Neural progenitor cell (in vitro differentiated cells): ENCODE measurements at regions not wholly inside any gene's neighbourhood (a gene's known extent, or its start where the extent isn't known, plus 50 kb on each side); places are given as distances from the start of the nearest gene placed in this dataset.

Experiments
- DNase-seq: peaks from one replicate; pipeline ENCODE4 v3.0.0-alpha.2; 2016; ENCODE audit warnings: low spot score
- H2AFZ ChIP-seq: fragments of 200-600 bp; sonication (generic); replicated peaks from 2 replicates; pipeline ENCODE4 v1.6.1; 2016; ENCODE audit warnings: antibody characterized with exemption
- H3F3A ChIP-seq: fragments of 200-600 bp; sonication (generic); 2 replicates; pipeline ENCODE4 v1.6.1; 2016; ENCODE audit warnings: antibody characterized with exemption, low read depth
- H3K27ac ChIP-seq: fragments of 200-600 bp; sonication (generic); 2 replicates; pipeline ENCODE4 v1.5.1; 2016; ENCODE audit warnings: mild to moderate bottlenecking
- H3K27me3 ChIP-seq: fragments of 200-600 bp; sonication (generic); 2 replicates; pipeline ENCODE4 v1.6.1; 2016; ENCODE audit warnings: mild to moderate bottlenecking, moderate library complexity
- H3K36me3 ChIP-seq: fragments of 200-600 bp; sonication (generic); 2 replicates; pipeline ENCODE4 v1.5.1; 2016
- H3K4me1 ChIP-seq: fragments of 200-600 bp; sonication (generic); 2 replicates; pipeline ENCODE4 v1.6.1; 2016; ENCODE audit warnings: mixed run types
- H3K4me2 ChIP-seq: fragments of 200-600 bp; sonication (generic); 2 replicates; pipeline ENCODE4 v1.6.1; 2016
- H3K4me3 ChIP-seq: fragments of 200-600 bp; sonication (generic); 2 replicates; pipeline ENCODE4 v1.5.1; 2016
- H3K79me2 ChIP-seq: fragments of 200-600 bp; sonication (generic); 2 replicates; pipeline ENCODE4 v1.6.1; 2016; ENCODE audit warnings: low read depth
- H3K9ac ChIP-seq: fragments of 200-600 bp; sonication (generic); 2 replicates; pipeline ENCODE4 v1.6.1; 2016
- H3K9me3 ChIP-seq: fragments of 200-600 bp; sonication (generic); 2 replicates; pipeline ENCODE4 v1.5.1; 2016; ENCODE audit warnings: low read depth
- H4K20me1 ChIP-seq: fragments of 200-600 bp; sonication (generic); 2 replicates; pipeline ENCODE4 v1.6.1; 2016; ENCODE audit warnings: low read depth
- H3K27ac Mint-ChIP-seq: 3 replicates; pipeline ENCODE4 v1.8.0; 2021; ENCODE audit warnings: mixed read lengths
- H3K27me3 Mint-ChIP-seq: 2 replicates; pipeline ENCODE4 v1.8.0; 2022; ENCODE audit warnings: low read depth, mild to moderate bottlenecking, inconsistent platforms, moderate library complexity, mixed read lengths; ENCODE audit not compliant: insufficient read depth
- H3K36me3 Mint-ChIP-seq: 3 replicates; pipeline ENCODE4 v1.8.0; 2021; ENCODE audit warnings: mixed read lengths
- H3K4me1 Mint-ChIP-seq: 3 replicates; pipeline ENCODE4 v1.8.0; 2021; ENCODE audit warnings: mixed read lengths
- H3K4me3 Mint-ChIP-seq: 3 replicates; pipeline ENCODE4 v1.8.0; 2021; ENCODE audit warnings: mild to moderate bottlenecking, moderate library complexity, mixed read lengths
- H3K9me3 Mint-ChIP-seq: 3 replicates; pipeline ENCODE4 v1.8.0; 2020; ENCODE audit warnings: mixed read lengths
- CTCF ChIP-seq: fragments of 200-600 bp; sonication (generic); IDR thresholded peaks from 2 replicates; pipeline ENCODE4 v1.5.1; 2017; ENCODE audit warnings: antibody characterized with exemption, mild to moderate bottlenecking
- EZH2 ChIP-seq: fragments of 200-600 bp; sonication (generic); IDR thresholded peaks from 2 replicates; pipeline ENCODE4 v1.6.1; 2017; ENCODE audit warnings: antibody characterized with exemption, mild to moderate bottlenecking, moderate library complexity
- EZH2phosphoT487 ChIP-seq: fragments of 200-600 bp; sonication (generic); IDR thresholded peaks from 2 replicates; pipeline ENCODE4 v1.6.1; 2017; ENCODE audit warnings: antibody characterized with exemption

- TF ChIP-seq CTCF, result no peak
- no peak for TF ChIP-seq EZH2phosphoT487
- TF ChIP-seq EZH2, result no peak
- Histone ChIP-seq H3K36me3 (no peaks in the 10 kb centered on the region), H3K4me3 (no peak overlapping the region), H3F3A (no peaks in the 10 kb centered on the region), H3K4me1 (no peaks in the 10 kb centered on the region), H3K9me3 (no peaks in the 10 kb centered on the region), H2AFZ (no peak overlapping the region), H3K27me3 (no peaks in the 10 kb centered on the region), H3K27ac (no peak overlapping the region), H3K9ac (no peak overlapping the region), H3K79me2 (no peaks in the 10 kb centered on the region), H4K20me1 (no peaks in the 10 kb centered on the region), H3K4me2 (no peak overlapping the region)
- Mint-ChIP-seq H3K4me1 (no peaks in the 10 kb centered on the region), H3K9me3 (peaks cover 4% of the 10 kb centered on the region), H3K36me3 (no peaks in the 10 kb centered on the region), H3K4me3 (no peak overlapping the region), H3K27me3 (peaks cover 4% of the 10 kb centered on the region), H3K27ac (no peak overlapping the region)
- no peak for DNase-seq
Measured at GRCh38 chr3:152096280-152096906, 172.3 kb upstream of the MBNL1 start.

- Histone ChIP-seq H3K27me3 (no peaks in the 10 kb centered on the region), H3K9ac (no peak overlapping the region), H3K36me3 (no peaks in the 10 kb centered on the region), H4K20me1 (no peaks in the 10 kb centered on the region), H2AFZ (no peak overlapping the region), H3K4me2 (no peak overlapping the region), H3F3A (no peaks in the 10 kb centered on the region), H3K4me1 (no peaks in the 10 kb centered on the region), H3K4me3 (no peak overlapping the region), H3K79me2 (no peaks in the 10 kb centered on the region), H3K9me3 (no peaks in the 10 kb centered on the region), H3K27ac (no peak overlapping the region)
- H3K27me3 Mint-ChIP-seq, result peaks cover 4% of the 10 kb centered on the region
- H3K27ac Mint-ChIP-seq, result no peak overlapping the region
- H3K9me3 Mint-ChIP-seq, result no peaks in the 10 kb centered on the region
- no peaks in the 10 kb centered on the region for H3K4me1 Mint-ChIP-seq
- no peak for TF ChIP-seq EZH2
- no peak for TF ChIP-seq CTCF
- no peak for TF ChIP-seq EZH2phosphoT487
- no peak for DNase-seq
- H3K4me3 Mint-ChIP-seq, result no peak overlapping the region
- no peaks in the 10 kb centered on the region for H3K36me3 Mint-ChIP-seq
Measured at GRCh38 chr3:152097120-152097519, 171.6 kb upstream of the MBNL1 start.

GRCh38 chr3:152097770-152098169 is 171.0 kb upstream of the MBNL1 start:
- H3F3A ChIP-seq, result no peaks in the 10 kb centered on the region
- H3K36me3 Mint-ChIP-seq, result no peaks in the 10 kb centered on the region
- no peak overlapping the region for H3K27ac Mint-ChIP-seq
- no peak overlapping the region for H3K27ac ChIP-seq
- no peaks in the 10 kb centered on the region for H3K9me3 Mint-ChIP-seq
- H3K9me3 ChIP-seq, result no peaks in the 10 kb centered on the region
- H3K9ac ChIP-seq, result no peak overlapping the region
- H3K4me3 ChIP-seq, result no peak overlapping the region
- H2AFZ ChIP-seq, result no peak overlapping the region
- H3K4me2 ChIP-seq, result no peak overlapping the region
- H3K4me1 ChIP-seq, result no peaks in the 10 kb centered on the region
- H3K4me3 Mint-ChIP-seq, result no peak overlapping the region
- no peaks in the 10 kb centered on the region for H3K79me2 ChIP-seq
- DNase-seq, result no peak
- H3K4me1 Mint-ChIP-seq, result no peaks in the 10 kb centered on the region
- H3K27me3 ChIP-seq, result no peaks in the 10 kb centered on the region
- TF ChIP-seq CTCF (no peak), EZH2 (no peak), EZH2phosphoT487 (no peak)
- H3K36me3 ChIP-seq, result no peaks in the 10 kb centered on the region
- peaks cover 4% of the 10 kb centered on the region for H3K27me3 Mint-ChIP-seq
- H4K20me1 ChIP-seq, result no peaks in the 10 kb centered on the region
